Osteocyte (in vitro differentiated cells): ENCODE measurements at regions not wholly inside any gene's neighbourhood (a gene's known extent, or its start where the extent isn't known, plus 50 kb on each side); places are given as distances from the start of the nearest gene placed in this dataset.

ENCODE experiments used
- DNase-seq: peaks from one replicate; pipeline ENCODE4 v3.0.0; 2021; ENCODE audit warnings: mixed read lengths; ENCODE audit not compliant: unreplicated experiment; ENCODE audit errors: extremely low spot score
- H3K27ac Mint-ChIP-seq: one replicate; pipeline ENCODE4 v1.8.0; 2021; ENCODE audit warnings: mild to moderate bottlenecking, mixed read lengths; ENCODE audit not compliant: unreplicated experiment
- H3K27me3 Mint-ChIP-seq: one replicate; pipeline ENCODE4 v1.8.0; 2021; ENCODE audit warnings: mixed read lengths; ENCODE audit not compliant: unreplicated experiment
- H3K36me3 Mint-ChIP-seq: one replicate; pipeline ENCODE4 v1.8.0; 2021; ENCODE audit warnings: mixed read lengths; ENCODE audit not compliant: unreplicated experiment
- H3K4me1 Mint-ChIP-seq: one replicate; pipeline ENCODE4 v1.8.0; 2021; ENCODE audit warnings: mixed read lengths; ENCODE audit not compliant: unreplicated experiment
- H3K4me3 Mint-ChIP-seq: one replicate; pipeline ENCODE4 v1.8.0; 2021; ENCODE audit warnings: mild to moderate bottlenecking, moderate library complexity, mixed read lengths; ENCODE audit not compliant: unreplicated experiment
- H3K9me3 Mint-ChIP-seq: one replicate; pipeline ENCODE4 v1.8.0; 2021; ENCODE audit warnings: mixed read lengths; ENCODE audit not compliant: unreplicated experiment
- TF ChIP-seq, protein P1 (sequence below): fragments of 200-600 bp; sonication (generic); IDR thresholded peaks from 2 replicates; pipeline ENCODE4 v1.5.0; 2021; ENCODE audit warnings: antibody characterized with exemption, mild to moderate bottlenecking, moderate library complexity

DNA sequence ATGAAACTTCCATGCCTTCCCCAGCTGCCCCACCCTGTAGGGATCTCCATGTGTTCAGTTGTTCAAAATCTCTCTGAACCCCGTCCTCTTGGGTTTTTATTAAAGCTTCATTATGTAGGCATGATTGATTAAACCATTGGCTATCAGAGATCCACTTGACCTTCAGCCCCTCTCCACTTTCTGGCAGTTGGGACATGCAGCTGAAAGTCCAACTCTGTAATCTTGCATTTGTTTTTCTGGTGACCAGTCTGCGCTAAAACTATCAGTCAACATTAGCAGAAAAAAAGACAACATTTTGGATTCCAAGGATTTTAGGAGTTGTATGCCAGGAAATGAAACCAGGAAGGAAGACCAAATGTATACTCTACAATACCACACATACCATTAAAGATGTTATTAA, 1115.1 kb downstream of the XPNPEP1 start:
- H3K36me3 Mint-ChIP-seq: no peaks in the 10 kb centered on the region
- DNase-seq: no peak
- no peaks in the 10 kb centered on the region for H3K27me3 Mint-ChIP-seq
- no peaks in the 10 kb centered on the region for H3K4me1 Mint-ChIP-seq
- no peak overlapping the region for H3K4me3 Mint-ChIP-seq
- H3K27ac Mint-ChIP-seq: no peak overlapping the region
- TF ChIP-seq, protein P1, sequence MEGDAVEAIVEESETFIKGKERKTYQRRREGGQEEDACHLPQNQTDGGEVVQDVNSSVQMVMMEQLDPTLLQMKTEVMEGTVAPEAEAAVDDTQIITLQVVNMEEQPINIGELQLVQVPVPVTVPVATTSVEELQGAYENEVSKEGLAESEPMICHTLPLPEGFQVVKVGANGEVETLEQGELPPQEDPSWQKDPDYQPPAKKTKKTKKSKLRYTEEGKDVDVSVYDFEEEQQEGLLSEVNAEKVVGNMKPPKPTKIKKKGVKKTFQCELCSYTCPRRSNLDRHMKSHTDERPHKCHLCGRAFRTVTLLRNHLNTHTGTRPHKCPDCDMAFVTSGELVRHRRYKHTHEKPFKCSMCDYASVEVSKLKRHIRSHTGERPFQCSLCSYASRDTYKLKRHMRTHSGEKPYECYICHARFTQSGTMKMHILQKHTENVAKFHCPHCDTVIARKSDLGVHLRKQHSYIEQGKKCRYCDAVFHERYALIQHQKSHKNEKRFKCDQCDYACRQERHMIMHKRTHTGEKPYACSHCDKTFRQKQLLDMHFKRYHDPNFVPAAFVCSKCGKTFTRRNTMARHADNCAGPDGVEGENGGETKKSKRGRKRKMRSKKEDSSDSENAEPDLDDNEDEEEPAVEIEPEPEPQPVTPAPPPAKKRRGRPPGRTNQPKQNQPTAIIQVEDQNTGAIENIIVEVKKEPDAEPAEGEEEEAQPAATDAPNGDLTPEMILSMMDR: no peak
- peaks cover 48% of the 10 kb centered on the region for H3K9me3 Mint-ChIP-seq

DNA sequence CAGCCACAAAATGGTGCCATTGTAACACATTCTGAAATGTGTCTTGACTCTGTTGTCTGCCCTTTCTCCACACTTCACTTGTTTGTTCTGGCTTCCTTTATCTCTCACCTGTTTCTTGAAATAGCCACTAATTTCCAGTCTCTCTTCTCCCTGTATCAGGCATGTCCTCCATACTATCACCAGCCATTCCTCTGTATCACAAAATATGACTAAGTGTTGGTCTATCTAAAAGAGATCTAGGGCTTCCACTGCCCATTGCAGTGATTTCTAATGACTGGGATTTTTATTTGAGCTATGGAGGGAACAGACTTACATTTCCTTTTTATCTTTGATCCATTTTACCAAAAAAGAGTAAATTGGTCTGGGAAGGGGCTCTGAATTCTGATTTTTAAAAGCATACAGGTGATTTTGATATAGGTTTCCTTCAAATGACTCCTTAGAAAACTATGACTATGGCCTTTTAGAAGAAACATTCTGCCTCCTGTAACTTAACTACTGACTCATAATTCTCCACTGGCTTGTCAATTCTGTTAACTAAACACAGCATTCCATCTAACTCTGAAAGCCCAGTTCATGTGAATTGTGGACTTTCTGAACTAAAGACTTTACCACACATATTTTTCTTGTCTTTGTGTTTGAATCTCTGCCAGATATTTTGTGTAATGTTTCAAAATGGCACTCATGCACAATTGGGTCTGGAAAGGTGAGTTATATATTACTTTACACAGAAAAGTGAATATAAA, 1121.4 kb downstream of the XPNPEP1 start:
- TF ChIP-seq, protein P1: no peak
- Mint-ChIP-seq H3K36me3 (no peaks in the 10 kb centered on the region), H3K9me3 (peaks cover 30% of the 10 kb centered on the region), H3K4me1 (no peaks in the 10 kb centered on the region), H3K4me3 (no peak overlapping the region), H3K27ac (no peak overlapping the region), H3K27me3 (no peaks in the 10 kb centered on the region)
- DNase-seq: no peak

DNA sequence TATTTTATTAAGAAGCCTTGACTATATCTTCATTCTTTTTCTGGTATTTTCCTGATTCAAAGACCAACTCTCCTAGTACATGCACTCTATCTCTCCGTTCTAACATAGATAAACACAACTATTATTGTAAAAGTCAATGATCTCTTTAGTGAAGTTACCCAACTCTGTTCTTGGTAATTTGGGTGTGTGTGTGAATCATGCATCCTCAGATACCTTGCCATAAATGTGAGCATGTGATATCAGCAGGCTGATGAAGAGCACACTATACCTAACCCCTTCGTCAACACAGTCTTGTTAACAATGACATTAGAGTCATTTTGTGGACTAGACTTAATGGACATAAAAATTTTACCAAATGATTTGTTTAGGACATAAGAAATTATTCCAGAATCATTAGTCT, 1122.1 kb downstream of the XPNPEP1 start:
- Mint-ChIP-seq H3K4me1 (no peaks in the 10 kb centered on the region), H3K27me3 (no peaks in the 10 kb centered on the region), H3K9me3 (peaks cover 26% of the 10 kb centered on the region), H3K4me3 (no peak overlapping the region), H3K27ac (no peak overlapping the region), H3K36me3 (no peaks in the 10 kb centered on the region)
- DNase-seq: no peak
- TF ChIP-seq, protein P1: no peak

DNA sequence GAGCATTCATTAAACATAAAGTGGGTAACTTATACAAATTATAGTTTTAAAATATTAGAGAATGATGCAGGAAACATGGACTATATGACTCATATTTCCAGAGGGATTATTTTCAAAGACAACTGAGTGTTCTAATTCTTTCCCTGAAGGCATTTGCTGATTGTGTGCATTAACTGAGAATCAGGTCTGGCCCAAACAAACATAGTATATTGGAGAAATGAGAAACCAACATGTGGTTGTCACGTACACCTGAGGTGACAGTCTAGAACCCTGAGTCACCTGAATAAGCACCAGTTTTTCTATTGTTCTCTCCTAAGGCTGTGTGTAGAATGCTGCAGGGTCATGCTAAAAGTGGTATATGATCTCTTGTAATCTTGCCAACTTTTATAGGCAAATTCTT, 1125.7 kb downstream of the XPNPEP1 start:
- Mint-ChIP-seq H3K27me3 (no peaks in the 10 kb centered on the region), H3K4me1 (no peaks in the 10 kb centered on the region), H3K36me3 (no peaks in the 10 kb centered on the region), H3K27ac (no peak overlapping the region), H3K9me3 (peaks cover 23% of the 10 kb centered on the region), H3K4me3 (no peak overlapping the region)
- TF ChIP-seq, protein P1: no peak
- DNase-seq: no peak

DNA sequence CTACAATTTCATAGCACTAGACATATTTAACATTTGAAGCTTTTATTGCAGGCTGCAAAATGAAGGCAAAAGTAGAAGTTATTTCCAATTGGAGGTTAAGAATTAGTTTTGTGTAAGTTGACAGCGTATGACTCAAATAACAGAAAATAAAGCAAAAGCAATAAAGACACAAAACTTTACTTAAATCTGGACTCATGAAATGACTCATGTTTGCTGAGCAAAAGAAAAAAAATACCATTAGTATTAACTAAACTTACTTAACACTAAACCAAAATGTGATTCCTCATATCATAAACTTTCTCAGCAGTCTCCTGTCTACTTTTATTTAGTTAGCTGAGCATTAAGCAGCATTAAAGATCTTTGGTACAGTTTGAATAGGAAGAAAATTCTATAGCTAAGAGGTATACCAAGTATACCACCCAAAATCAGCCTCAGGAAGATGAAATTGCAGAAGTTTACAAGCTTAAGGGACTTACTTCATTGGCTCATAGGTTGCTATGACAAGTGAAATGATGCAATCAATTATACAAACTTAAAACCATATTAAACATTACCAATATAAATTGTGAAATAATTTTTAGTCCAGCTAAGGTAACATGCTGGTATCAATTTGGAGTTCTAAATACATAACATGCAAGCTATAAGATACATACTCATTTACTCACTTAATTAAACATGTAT, 1131.4 kb downstream of the XPNPEP1 start:
- Mint-ChIP-seq H3K4me3 (no peak overlapping the region), H3K9me3 (peaks cover 30% of the 10 kb centered on the region), H3K27me3 (no peaks in the 10 kb centered on the region), H3K36me3 (no peaks in the 10 kb centered on the region), H3K4me1 (no peaks in the 10 kb centered on the region), H3K27ac (no peak overlapping the region)
- TF ChIP-seq, protein P1: no peak
- no peak for DNase-seq
